SK-N-SH treated with all-trans-retinoic acid at 6 μM for 48 hours (cell line): ENCODE measurements at regions not wholly inside any gene's neighbourhood (a gene's known extent, or its start where the extent isn't known, plus 50 kb on each side); places are given as distances from the start of the nearest gene placed in this dataset.

ENCODE experiments used
- ATAC-seq: fragments of 200-7000 bp; cut with Tn5 transposase; 3 replicates; pipeline ENCODE4 v1.9.1; 2020; ENCODE audit warnings: mild to moderate bottlenecking, moderate library complexity
- ARNTL ChIP-seq: fragments of 450-650 bp; formaldehyde crosslinking; IDR thresholded peaks from 2 replicates; pipeline ENCODE4 v1.5.0; 2020; ENCODE audit warnings: low read depth, mild to moderate bottlenecking, moderate library complexity, borderline replicate concordance
- BACH2 ChIP-seq: fragments of 250-450 bp; sonication (Bioruptor Pico); IDR thresholded peaks from 2 replicates; pipeline ENCODE4 v1.9.0; 2021; ENCODE audit warnings: mild to moderate bottlenecking, borderline replicate concordance
- CSDC2 ChIP-seq: fragments of 250-450 bp; sonication (Bioruptor Pico); IDR thresholded peaks from 2 replicates; pipeline ENCODE4 v1.5.0; 2020; ENCODE audit warnings: mild to moderate bottlenecking, moderate library complexity
- GLIS3 ChIP-seq: fragments of 250-450 bp; sonication (Bioruptor Pico); IDR thresholded peaks from 2 replicates; pipeline ENCODE4 v1.5.0; 2020; ENCODE audit warnings: mild to moderate bottlenecking, moderate library complexity
- ISL1 ChIP-seq: fragments of 250-450 bp; sonication (Bioruptor Pico); IDR thresholded peaks from 2 replicates; pipeline ENCODE4 v2.1.2; 2022; ENCODE audit warnings: mild to moderate bottlenecking, moderate library complexity
- PPARA ChIP-seq: fragments of 250-450 bp; sonication (Bioruptor Pico); IDR thresholded peaks from 2 replicates; pipeline ENCODE4 v1.5.0; 2020; ENCODE audit warnings: mild to moderate bottlenecking, borderline replicate concordance
- RARB ChIP-seq: fragments of 250-450 bp; sonication (Bioruptor Pico); IDR thresholded peaks from 2 replicates; pipeline ENCODE4 v1.8.0; 2021; ENCODE audit warnings: mild to moderate bottlenecking, moderate library complexity
- TCF4 ChIP-seq: fragments of 250-450 bp; sonication (Bioruptor Pico); IDR thresholded peaks from 2 replicates; pipeline ENCODE4 v1.8.0; 2021; ENCODE audit warnings: mild to moderate bottlenecking, moderate library complexity, borderline replicate concordance
- TOX ChIP-seq: fragments of 250-450 bp; sonication (Bioruptor Pico); IDR thresholded peaks from 2 replicates; pipeline ENCODE4 v1.8.0; 2021; ENCODE audit warnings: mild to moderate bottlenecking, moderate library complexity, borderline replicate concordance
- ZC3H10 ChIP-seq: fragments of 250-450 bp; sonication (Bioruptor Pico); IDR thresholded peaks from 2 replicates; pipeline ENCODE4 v1.5.1; 2021; ENCODE audit warnings: mild to moderate bottlenecking, moderate library complexity
- ZFP3 ChIP-seq: fragments of 250-450 bp; sonication (Bioruptor Pico); IDR thresholded peaks from 2 replicates; pipeline ENCODE4 v1.5.0; 2020; ENCODE audit warnings: mild to moderate bottlenecking, moderate library complexity
- ZFP30 ChIP-seq: fragments of 450-650 bp; formaldehyde crosslinking; IDR thresholded peaks from 2 replicates; pipeline ENCODE4 v1.5.0; 2022; ENCODE audit warnings: mild to moderate bottlenecking, moderate library complexity
- ZNF565 ChIP-seq: fragments of 450-650 bp; formaldehyde crosslinking; conservative IDR thresholded peaks from 2 replicates; pipeline ENCODE4 v1.5.0; 2020; ENCODE audit warnings: low read depth, mild to moderate bottlenecking, moderate library complexity
- ZNF70 ChIP-seq: fragments of 450-650 bp; formaldehyde crosslinking; IDR thresholded peaks from 2 replicates; pipeline ENCODE4 v1.5.0; 2020; ENCODE audit warnings: mild to moderate bottlenecking, moderate library complexity
- ZNF8 ChIP-seq: fragments of 450-650 bp; formaldehyde crosslinking; IDR thresholded peaks from 2 replicates; pipeline ENCODE4 v1.5.0; 2020; ENCODE audit warnings: mild to moderate bottlenecking, moderate library complexity
- TF ChIP-seq, protein P1 (sequence below): fragments of 250-450 bp; sonication (Bioruptor Pico); IDR thresholded peaks from 2 replicates; pipeline ENCODE4 v1.8.0; 2021; ENCODE audit warnings: low read depth, mild to moderate bottlenecking, moderate library complexity, borderline replicate concordance
- TF ChIP-seq, protein P2 (sequence below): fragments of 250-450 bp; sonication (Bioruptor Pico); IDR thresholded peaks from 2 replicates; pipeline ENCODE4 v1.5.0; 2020; ENCODE audit warnings: mild to moderate bottlenecking, moderate library complexity
- TF ChIP-seq, protein P3 (sequence below): fragments of 250-450 bp; sonication (Bioruptor Pico); IDR thresholded peaks from 2 replicates; pipeline ENCODE4 v1.8.0; 2020; ENCODE audit warnings: mild to moderate bottlenecking, moderate library complexity, borderline replicate concordance
- TF ChIP-seq, protein P4 (sequence below): fragments of 250-450 bp; sonication (Bioruptor Pico); IDR thresholded peaks from 2 replicates; pipeline ENCODE4 v1.5.1; 2020; ENCODE audit warnings: low read depth, mild to moderate bottlenecking, moderate library complexity
- TF ChIP-seq, protein P5 (sequence below): fragments of 250-450 bp; sonication (Bioruptor Pico); IDR thresholded peaks from 2 replicates; pipeline ENCODE4 v1.5.1; 2021; ENCODE audit warnings: mild to moderate bottlenecking, moderate library complexity

DNA sequence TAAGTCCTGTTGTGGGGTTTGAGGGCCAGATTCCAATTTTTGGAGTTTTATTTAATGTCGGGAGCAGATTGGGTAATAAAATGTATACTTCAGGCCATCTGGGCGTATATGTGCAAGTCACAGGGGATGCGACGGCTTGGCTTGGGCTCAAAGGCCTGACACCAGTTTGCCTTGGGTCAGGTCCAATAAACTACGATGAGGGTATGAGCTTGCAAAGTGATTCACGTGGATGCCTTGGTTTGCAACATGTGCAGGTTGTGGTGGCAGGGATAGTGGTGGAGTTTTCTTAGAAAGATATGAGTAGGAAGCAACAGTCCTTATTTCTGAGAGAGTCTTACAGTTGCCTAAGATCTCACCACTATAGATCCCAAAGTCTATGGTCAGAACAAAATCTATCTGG, 157.0 kb upstream of the CDH11 start:
- TF ChIP-seq, protein P1, sequence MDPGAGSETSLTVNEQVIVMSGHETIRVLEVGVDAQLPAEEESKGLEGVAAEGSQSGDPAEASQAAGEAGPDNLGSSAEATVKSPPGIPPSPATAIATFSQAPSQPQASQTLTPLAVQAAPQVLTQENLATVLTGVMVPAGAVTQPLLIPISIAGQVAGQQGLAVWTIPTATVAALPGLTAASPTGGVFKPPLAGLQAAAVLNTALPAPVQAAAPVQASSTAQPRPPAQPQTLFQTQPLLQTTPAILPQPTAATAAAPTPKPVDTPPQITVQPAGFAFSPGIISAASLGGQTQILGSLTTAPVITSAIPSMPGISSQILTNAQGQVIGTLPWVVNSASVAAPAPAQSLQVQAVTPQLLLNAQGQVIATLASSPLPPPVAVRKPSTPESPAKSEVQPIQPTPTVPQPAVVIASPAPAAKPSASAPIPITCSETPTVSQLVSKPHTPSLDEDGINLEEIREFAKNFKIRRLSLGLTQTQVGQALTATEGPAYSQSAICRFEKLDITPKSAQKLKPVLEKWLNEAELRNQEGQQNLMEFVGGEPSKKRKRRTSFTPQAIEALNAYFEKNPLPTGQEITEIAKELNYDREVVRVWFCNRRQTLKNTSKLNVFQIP (CRISPR knock-in tag) = no peak
- no peak for TF ChIP-seq ARNTL (CRISPR knock-in tag)
- TF ChIP-seq ZC3H10 (CRISPR knock-in tag) = no peak
- TF ChIP-seq TOX (CRISPR knock-in tag) = no peak
- TF ChIP-seq ZNF8 (CRISPR knock-in tag) = no peak
- TF ChIP-seq RARB (CRISPR knock-in tag) = no peak
- no peak for TF ChIP-seq GLIS3 (CRISPR knock-in tag)
- TF ChIP-seq CSDC2 (CRISPR knock-in tag) = no peak
- TF ChIP-seq, protein P2, sequence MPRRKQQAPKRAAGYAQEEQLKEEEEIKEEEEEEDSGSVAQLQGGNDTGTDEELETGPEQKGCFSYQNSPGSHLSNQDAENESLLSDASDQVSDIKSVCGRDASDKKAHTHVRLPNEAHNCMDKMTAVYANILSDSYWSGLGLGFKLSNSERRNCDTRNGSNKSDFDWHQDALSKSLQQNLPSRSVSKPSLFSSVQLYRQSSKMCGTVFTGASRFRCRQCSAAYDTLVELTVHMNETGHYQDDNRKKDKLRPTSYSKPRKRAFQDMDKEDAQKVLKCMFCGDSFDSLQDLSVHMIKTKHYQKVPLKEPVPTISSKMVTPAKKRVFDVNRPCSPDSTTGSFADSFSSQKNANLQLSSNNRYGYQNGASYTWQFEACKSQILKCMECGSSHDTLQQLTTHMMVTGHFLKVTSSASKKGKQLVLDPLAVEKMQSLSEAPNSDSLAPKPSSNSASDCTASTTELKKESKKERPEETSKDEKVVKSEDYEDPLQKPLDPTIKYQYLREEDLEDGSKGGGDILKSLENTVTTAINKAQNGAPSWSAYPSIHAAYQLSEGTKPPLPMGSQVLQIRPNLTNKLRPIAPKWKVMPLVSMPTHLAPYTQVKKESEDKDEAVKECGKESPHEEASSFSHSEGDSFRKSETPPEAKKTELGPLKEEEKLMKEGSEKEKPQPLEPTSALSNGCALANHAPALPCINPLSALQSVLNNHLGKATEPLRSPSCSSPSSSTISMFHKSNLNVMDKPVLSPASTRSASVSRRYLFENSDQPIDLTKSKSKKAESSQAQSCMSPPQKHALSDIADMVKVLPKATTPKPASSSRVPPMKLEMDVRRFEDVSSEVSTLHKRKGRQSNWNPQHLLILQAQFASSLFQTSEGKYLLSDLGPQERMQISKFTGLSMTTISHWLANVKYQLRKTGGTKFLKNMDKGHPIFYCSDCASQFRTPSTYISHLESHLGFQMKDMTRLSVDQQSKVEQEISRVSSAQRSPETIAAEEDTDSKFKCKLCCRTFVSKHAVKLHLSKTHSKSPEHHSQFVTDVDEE (CRISPR knock-in tag) = no peak
- ATAC-seq = no peak

DNA sequence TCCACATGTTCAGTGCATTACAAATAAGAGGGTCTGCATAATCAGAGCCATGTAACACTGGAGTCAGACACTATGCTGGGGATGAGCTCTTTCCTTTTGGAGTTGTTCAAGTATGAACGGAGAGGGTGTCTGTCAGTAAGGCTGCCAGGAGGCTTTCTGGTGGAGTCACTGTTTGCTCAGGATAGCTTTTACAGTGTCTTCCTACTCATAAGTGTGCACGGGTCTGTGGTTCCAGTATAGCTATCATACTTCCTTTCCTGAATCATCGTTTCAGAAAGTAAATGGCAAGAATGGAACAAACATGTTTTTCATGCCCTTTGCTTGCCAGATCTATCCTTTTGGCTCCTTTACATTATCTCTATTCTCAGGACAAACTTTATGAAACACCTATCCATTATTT, 152.7 kb upstream of the CDH11 start:
- ATAC-seq = no peak

More for the DNA sequence above, 152.7 kb upstream of the CDH11 start:
- no peak for TF ChIP-seq BACH2 (CRISPR knock-in tag)
- no peak for TF ChIP-seq ZFP3 (CRISPR knock-in tag)
- no peak for TF ChIP-seq ZNF70
- TF ChIP-seq ISL1 (CRISPR knock-in tag) = no peak
- TF ChIP-seq ZC3H10 (CRISPR knock-in tag) = no peak
- no peak for TF ChIP-seq TOX (CRISPR knock-in tag)
- TF ChIP-seq, protein P3, sequence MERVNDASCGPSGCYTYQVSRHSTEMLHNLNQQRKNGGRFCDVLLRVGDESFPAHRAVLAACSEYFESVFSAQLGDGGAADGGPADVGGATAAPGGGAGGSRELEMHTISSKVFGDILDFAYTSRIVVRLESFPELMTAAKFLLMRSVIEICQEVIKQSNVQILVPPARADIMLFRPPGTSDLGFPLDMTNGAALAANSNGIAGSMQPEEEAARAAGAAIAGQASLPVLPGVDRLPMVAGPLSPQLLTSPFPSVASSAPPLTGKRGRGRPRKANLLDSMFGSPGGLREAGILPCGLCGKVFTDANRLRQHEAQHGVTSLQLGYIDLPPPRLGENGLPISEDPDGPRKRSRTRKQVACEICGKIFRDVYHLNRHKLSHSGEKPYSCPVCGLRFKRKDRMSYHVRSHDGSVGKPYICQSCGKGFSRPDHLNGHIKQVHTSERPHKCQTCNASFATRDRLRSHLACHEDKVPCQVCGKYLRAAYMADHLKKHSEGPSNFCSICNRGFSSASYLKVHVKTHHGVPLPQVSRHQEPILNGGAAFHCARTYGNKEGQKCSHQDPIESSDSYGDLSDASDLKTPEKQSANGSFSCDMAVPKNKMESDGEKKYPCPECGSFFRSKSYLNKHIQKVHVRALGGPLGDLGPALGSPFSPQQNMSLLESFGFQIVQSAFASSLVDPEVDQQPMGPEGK (CRISPR knock-in tag) = no peak
- no peak for TF ChIP-seq PPARA (CRISPR knock-in tag)
- no peak for TF ChIP-seq ZNF565 (CRISPR knock-in tag)
- TF ChIP-seq, protein P4, sequence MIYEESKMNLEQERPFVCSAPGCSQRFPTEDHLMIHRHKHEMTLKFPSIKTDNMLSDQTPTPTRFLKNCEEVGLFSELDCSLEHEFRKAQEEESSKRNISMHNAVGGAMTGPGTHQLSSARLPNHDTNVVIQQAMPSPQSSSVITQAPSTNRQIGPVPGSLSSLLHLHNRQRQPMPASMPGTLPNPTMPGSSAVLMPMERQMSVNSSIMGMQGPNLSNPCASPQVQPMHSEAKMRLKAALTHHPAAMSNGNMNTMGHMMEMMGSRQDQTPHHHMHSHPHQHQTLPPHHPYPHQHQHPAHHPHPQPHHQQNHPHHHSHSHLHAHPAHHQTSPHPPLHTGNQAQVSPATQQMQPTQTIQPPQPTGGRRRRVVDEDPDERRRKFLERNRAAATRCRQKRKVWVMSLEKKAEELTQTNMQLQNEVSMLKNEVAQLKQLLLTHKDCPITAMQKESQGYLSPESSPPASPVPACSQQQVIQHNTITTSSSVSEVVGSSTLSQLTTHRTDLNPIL = no peak
- TF ChIP-seq RARB (CRISPR knock-in tag) = no peak
- TF ChIP-seq, protein P5, sequence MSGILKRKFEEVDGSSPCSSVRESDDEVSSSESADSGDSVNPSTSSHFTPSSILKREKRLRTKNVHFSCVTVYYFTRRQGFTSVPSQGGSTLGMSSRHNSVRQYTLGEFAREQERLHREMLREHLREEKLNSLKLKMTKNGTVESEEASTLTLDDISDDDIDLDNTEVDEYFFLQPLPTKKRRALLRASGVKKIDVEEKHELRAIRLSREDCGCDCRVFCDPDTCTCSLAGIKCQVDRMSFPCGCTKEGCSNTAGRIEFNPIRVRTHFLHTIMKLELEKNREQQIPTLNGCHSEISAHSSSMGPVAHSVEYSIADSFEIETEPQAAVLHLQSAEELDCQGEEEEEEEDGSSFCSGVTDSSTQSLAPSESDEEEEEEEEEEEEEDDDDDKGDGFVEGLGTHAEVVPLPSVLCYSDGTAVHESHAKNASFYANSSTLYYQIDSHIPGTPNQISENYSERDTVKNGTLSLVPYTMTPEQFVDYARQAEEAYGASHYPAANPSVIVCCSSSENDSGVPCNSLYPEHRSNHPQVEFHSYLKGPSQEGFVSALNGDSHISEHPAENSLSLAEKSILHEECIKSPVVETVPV (CRISPR knock-in tag) = no peak
- TF ChIP-seq ZNF8 (CRISPR knock-in tag) = no peak
- TF ChIP-seq, protein P1 (CRISPR knock-in tag) = no peak
- TF ChIP-seq CSDC2 (CRISPR knock-in tag) = no peak
- no peak for TF ChIP-seq ZFP30 (CRISPR knock-in tag)
- TF ChIP-seq, protein P2 (CRISPR knock-in tag) = no peak
- no peak for TF ChIP-seq TCF4 (CRISPR knock-in tag)
- no peak for TF ChIP-seq GLIS3 (CRISPR knock-in tag)
- TF ChIP-seq, all 23 proteins: peak for 0
